Neural crest cell (in vitro differentiated cells): ENCODE measurements at regions not wholly inside any gene's neighbourhood (a gene's known extent, or its start where the extent isn't known, plus 50 kb on each side); places are given as distances from the start of the nearest gene placed in this dataset.

ENCODE experiments used
- DNase-seq: peaks from one replicate; pipeline ENCODE4 v3.0.0; 2021; ENCODE audit warnings: low read depth, mixed read lengths, low spot score
- H3K27ac Mint-ChIP-seq: one replicate; pipeline ENCODE4 v1.8.0; 2021; ENCODE audit warnings: mild to moderate bottlenecking, mixed read lengths; ENCODE audit not compliant: unreplicated experiment
- H3K27me3 Mint-ChIP-seq: 2 replicates; pipeline ENCODE4 v1.8.0; 2021; ENCODE audit warnings: low read depth, mild to moderate bottlenecking, mixed read lengths
- H3K36me3 Mint-ChIP-seq: 2 replicates; pipeline ENCODE4 v1.8.0; 2021; ENCODE audit warnings: low read depth, mild to moderate bottlenecking, mixed read lengths
- H3K4me1 Mint-ChIP-seq: 2 replicates; pipeline ENCODE4 v1.8.0; 2021; ENCODE audit warnings: mixed read lengths
- H3K4me3 Mint-ChIP-seq: one replicate; pipeline ENCODE4 v1.8.0; 2021; ENCODE audit warnings: mild to moderate bottlenecking, mixed read lengths
- H3K9me3 Mint-ChIP-seq: 2 replicates; pipeline ENCODE4 v1.8.0; 2021; ENCODE audit warnings: mixed read lengths
- TF ChIP-seq, protein P1 (sequence below): fragments of 200-600 bp; sonication (generic); conservative IDR thresholded peaks from 2 replicates; pipeline ENCODE4 v1.5.0; 2021; ENCODE audit warnings: antibody characterized with exemption, mild to moderate bottlenecking

DNA sequence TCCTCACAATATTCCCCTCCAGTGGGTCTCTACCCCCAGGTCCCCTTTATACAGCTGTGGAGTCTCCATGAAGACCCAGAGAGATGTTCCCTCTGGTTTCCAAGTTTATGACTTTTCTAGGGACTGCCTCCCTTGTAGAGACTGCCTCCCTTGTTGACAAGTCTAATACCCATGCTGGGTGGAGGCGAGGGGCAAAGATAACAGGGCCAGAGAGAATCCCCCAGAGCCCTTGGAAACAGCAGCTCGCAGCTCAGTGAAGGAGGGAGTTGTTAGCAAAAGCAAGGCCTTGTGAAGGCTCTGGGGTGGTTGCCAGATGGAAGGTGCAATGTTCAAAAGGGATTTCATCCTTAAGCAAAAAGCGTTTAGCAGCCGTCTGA is 75.0 kb upstream of the GATA6 start:
- H3K4me1 Mint-ChIP-seq: peaks cover 8% of the 10 kb centered on the region
- no peaks in the 10 kb centered on the region for H3K27me3 Mint-ChIP-seq
- H3K27ac Mint-ChIP-seq: no peak overlapping the region
- TF ChIP-seq, protein P1, sequence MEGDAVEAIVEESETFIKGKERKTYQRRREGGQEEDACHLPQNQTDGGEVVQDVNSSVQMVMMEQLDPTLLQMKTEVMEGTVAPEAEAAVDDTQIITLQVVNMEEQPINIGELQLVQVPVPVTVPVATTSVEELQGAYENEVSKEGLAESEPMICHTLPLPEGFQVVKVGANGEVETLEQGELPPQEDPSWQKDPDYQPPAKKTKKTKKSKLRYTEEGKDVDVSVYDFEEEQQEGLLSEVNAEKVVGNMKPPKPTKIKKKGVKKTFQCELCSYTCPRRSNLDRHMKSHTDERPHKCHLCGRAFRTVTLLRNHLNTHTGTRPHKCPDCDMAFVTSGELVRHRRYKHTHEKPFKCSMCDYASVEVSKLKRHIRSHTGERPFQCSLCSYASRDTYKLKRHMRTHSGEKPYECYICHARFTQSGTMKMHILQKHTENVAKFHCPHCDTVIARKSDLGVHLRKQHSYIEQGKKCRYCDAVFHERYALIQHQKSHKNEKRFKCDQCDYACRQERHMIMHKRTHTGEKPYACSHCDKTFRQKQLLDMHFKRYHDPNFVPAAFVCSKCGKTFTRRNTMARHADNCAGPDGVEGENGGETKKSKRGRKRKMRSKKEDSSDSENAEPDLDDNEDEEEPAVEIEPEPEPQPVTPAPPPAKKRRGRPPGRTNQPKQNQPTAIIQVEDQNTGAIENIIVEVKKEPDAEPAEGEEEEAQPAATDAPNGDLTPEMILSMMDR: no peak
- H3K4me3 Mint-ChIP-seq: no peak overlapping the region
- no peaks in the 10 kb centered on the region for H3K36me3 Mint-ChIP-seq
- no peak for DNase-seq
- no peaks in the 10 kb centered on the region for H3K9me3 Mint-ChIP-seq

DNA sequence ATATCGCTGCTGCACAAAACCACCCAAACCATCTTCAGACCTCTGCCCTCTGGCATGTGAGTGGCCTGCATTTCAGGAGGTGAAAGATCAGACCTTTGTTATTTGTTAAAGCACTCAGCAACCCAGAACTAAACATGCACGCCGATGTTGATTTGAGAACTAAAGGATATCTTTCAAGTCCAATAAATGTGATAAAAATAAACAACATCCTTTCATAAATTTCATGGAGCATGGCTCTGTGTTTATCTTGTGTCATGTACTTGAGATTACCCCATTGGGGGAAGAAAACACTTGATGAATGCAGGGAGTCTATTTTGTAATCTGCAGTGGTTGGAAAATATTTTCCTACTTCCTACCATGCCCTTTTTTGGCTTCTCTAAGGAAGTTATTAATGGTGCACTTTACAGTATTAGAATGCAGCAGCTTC is 70.8 kb upstream of the GATA6 start:
- H3K27ac Mint-ChIP-seq: no peak overlapping the region
- H3K4me1 Mint-ChIP-seq: peaks cover 8% of the 10 kb centered on the region
- no peaks in the 10 kb centered on the region for H3K36me3 Mint-ChIP-seq
- DNase-seq: no peak
- no peaks in the 10 kb centered on the region for H3K9me3 Mint-ChIP-seq
- H3K4me3 Mint-ChIP-seq: no peak overlapping the region
- H3K27me3 Mint-ChIP-seq: no peaks in the 10 kb centered on the region
- TF ChIP-seq, protein P1: no peak

DNA sequence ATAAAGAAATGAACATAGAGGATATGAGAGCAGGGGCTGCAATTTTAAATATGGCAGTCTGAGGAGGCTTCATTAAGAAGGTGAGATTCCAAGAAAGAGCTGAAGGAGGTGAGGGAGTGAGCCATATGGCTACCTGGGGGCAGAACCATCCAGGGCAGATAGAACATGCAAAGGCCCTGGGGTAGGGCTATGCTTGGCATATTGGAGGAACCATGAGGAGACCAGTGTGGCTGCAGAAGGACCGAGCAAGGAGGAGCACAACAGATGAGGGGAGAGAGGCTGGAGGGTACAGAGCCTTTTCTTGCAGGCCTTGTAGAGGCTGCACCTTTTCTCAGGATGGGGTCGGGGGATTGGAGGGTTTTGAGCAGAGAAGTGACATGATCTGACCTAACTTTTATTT is 69.5 kb upstream of the GATA6 start:
- Mint-ChIP-seq H3K36me3 (no peaks in the 10 kb centered on the region), H3K27ac (no peak overlapping the region), H3K4me3 (no peak overlapping the region), H3K9me3 (no peaks in the 10 kb centered on the region), H3K4me1 (peaks cover 5% of the 10 kb centered on the region), H3K27me3 (no peaks in the 10 kb centered on the region)
- no peak for DNase-seq
- TF ChIP-seq, protein P1: no peak

DNA sequence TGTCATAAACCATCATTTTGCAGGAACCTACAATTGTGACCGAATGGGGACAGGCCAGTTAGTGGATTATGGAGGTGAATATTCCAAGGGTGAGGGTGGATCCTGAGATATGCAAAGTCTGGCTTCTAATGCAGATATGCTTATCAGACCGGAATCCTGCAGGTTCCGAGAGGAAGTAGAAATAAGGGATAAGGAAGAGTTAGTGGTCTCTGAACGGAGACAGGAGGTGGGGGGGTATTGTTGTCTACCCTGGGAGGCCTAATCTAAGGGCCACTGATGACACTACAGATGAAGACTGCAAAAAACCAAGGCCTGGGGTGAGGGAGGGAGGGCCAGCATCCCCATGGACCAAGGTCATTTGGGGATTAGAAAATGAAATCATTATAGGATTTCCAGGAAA is 67.7 kb upstream of the GATA6 start:
- Mint-ChIP-seq H3K4me1 (peaks cover 5% of the 10 kb centered on the region), H3K4me3 (no peak overlapping the region), H3K36me3 (no peaks in the 10 kb centered on the region), H3K9me3 (no peaks in the 10 kb centered on the region), H3K27ac (no peak overlapping the region), H3K27me3 (no peaks in the 10 kb centered on the region)
- no peak for DNase-seq
- TF ChIP-seq, protein P1: no peak

DNA sequence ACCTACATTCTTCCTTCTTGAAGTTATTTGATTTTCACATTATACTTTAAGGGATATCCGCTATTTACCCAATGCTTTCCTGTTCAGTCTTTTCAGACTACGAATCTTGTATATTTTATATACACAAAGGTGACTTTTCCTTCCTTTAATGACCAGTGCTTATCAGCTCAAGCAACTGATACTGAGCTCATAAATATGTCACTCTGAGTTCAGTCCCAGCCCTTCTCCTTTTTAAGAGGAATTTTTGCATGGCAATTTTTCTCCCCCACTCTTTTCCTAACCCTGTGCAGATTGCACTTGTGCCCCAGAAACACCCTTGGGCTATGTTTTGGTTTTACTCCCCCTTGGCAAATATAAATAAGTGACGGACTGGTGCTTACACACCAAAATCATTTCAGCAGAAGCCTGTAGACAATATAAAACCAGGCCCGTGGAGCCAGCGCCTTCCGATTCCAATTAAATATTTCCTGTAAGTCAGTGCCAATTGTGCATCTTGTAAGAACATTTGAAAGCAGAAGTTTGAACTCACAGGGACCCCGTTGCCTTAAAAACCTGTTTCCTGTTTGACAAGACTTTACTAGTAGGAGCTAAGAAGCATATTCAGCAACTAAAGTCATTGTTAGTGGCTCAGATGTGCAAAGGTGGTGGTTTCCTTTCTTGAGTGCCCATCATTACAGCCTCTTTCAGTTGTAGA is 66.3 kb upstream of the GATA6 start:
- TF ChIP-seq, protein P1: no peak
- H3K27ac Mint-ChIP-seq: no peak overlapping the region
- no peak for DNase-seq
- no peaks in the 10 kb centered on the region for H3K27me3 Mint-ChIP-seq
- H3K4me1 Mint-ChIP-seq: peaks cover 5% of the 10 kb centered on the region
- no peak overlapping the region for H3K4me3 Mint-ChIP-seq
- H3K36me3 Mint-ChIP-seq: no peaks in the 10 kb centered on the region
- no peaks in the 10 kb centered on the region for H3K9me3 Mint-ChIP-seq
